ENCODE measurements at regions not wholly inside any gene's neighbourhood (a gene's known extent, or its start where the extent isn't known, plus 50 kb on each side); places are given as distances from the start of the nearest gene placed in this dataset.

GRCh38 chr7:130950741-130951140, 216.7 kb upstream of the KLF14 start:
- no peak for TF ChIP-seq POLR2A (IDR thresholded peaks at IDR 0.05)
- no peak for TF ChIP-seq CTCF (IDR thresholded peaks at IDR 0.05)
